ENCODE measurements at regions not wholly inside any gene's neighbourhood (a gene's known extent, or its start where the extent isn't known, plus 50 kb on each side); places are given as distances from the start of the nearest gene placed in this dataset.

DNA sequence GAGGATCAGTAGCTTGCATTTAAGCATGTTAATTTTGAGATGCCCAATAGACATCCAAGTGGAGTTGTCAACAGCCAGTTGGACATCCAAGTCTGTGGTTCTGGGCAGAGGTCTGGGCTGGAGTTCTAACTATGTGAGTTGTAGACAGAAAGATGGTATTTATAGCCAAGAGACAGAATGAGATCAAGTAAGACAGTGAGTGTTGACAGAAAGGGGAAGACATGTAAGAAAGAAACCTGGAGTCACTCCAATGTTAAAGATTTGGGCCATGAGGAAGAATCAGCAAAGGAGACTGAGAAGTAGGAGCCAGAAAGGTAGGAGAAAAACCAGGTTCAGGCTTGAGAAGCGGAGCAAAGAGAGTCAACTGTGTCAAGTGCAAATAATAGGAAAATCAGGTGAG is 95.5 kb upstream of the PUM3 start:
- TF ChIP-seq POLR2A (IDR thresholded peaks at IDR 0.05; ENCODE audit: low read depth) (no peak), EP300 (IDR thresholded peaks at IDR 0.05) (no peak), POLR2AphosphoS5 (IDR thresholded peaks at IDR 0.05) (no peak)
- TF ChIP-seq, protein P1, sequence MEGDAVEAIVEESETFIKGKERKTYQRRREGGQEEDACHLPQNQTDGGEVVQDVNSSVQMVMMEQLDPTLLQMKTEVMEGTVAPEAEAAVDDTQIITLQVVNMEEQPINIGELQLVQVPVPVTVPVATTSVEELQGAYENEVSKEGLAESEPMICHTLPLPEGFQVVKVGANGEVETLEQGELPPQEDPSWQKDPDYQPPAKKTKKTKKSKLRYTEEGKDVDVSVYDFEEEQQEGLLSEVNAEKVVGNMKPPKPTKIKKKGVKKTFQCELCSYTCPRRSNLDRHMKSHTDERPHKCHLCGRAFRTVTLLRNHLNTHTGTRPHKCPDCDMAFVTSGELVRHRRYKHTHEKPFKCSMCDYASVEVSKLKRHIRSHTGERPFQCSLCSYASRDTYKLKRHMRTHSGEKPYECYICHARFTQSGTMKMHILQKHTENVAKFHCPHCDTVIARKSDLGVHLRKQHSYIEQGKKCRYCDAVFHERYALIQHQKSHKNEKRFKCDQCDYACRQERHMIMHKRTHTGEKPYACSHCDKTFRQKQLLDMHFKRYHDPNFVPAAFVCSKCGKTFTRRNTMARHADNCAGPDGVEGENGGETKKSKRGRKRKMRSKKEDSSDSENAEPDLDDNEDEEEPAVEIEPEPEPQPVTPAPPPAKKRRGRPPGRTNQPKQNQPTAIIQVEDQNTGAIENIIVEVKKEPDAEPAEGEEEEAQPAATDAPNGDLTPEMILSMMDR (IDR thresholded peaks at IDR 0.05) = no peak
